A549 (cell line): ENCODE measurements at regions not wholly inside any gene's neighbourhood (a gene's known extent, or its start where the extent isn't known, plus 50 kb on each side); places are given as distances from the start of the nearest gene placed in this dataset.

Experiments used
- ATAC-seq, 2 experiments: fragments of 200-7000 bp in 1 of 2; fragments of >200 bp in 1 of 2; cut with Nextera tagmentation in 1 of 2; cut with Tn5 transposase in 1 of 2; 3 replicates each; pipeline versions ENCODE4 v1.8.0 to v1.9.1; 2018 to 2020; ENCODE audit warnings: mild to moderate bottlenecking in 1 of 2, moderate library complexity in 1 of 2
- CTCF ChIA-PET: fragments of 300-600 bp; sonication (Branson Sonifier 250); formaldehyde crosslinking; extraction: SDS; loops from one replicate; lab custom pipeline; 2021; ENCODE audit warnings: antibody characterized with exemption, inconsistent platforms; lab: Yijun Ruan, JAX
- POLR2A ChIA-PET: fragments of 350-600 bp; formaldehyde crosslinking; extraction: SDS; loops from one replicate; lab custom pipeline; 2021; ENCODE audit warnings: antibody characterized with exemption, inconsistent platforms; lab: Yijun Ruan, JAX
- DNase-seq, 2 experiments: peaks; one replicate each; pipeline versions ENCODE4 v3.0.0 to v3.0.0-alpha.2; 2011 to 2016; ENCODE audit warnings: low read depth in 1 of 2, low spot score in 1 of 2
- FAIRE-seq: peaks from 2 replicates; lab custom pipeline; 2011; peaks lifted over from hg19 to GRCh38; lab: Jason Lieb, UNC
- H3K27ac ChIP-seq, 2 experiments: fragments of >200 bp; sonication (Bioruptor Twin); formaldehyde crosslinking; 3 replicates each; pipeline ENCODE4 v1.5.1; 2016 to 2017
- H3K4me1 ChIP-seq: fragments of >200 bp; sonication (Bioruptor Twin); formaldehyde crosslinking; 3 replicates; pipeline ENCODE4 v1.6.1; 2016
- H3K4me2 ChIP-seq: fragments of >200 bp; sonication (Bioruptor Twin); formaldehyde crosslinking; 3 replicates; pipeline ENCODE4 v1.6.1; 2016
- H3K4me3 ChIP-seq: fragments of >200 bp; sonication (Bioruptor Twin); formaldehyde crosslinking; 3 replicates; pipeline ENCODE4 v1.5.1; 2016
- H3K9me3 ChIP-seq: fragments of >200 bp; sonication (Bioruptor Twin); formaldehyde crosslinking; 3 replicates; pipeline ENCODE4 v1.6.1; 2016
- BCL3 ChIP-seq: fragments of >200 bp; sonication (Bioruptor Twin); formaldehyde crosslinking; IDR thresholded peaks from 3 replicates; pipeline ENCODE4 v1.6.1; 2016
- CHD4 ChIP-seq: fragments of 200-600 bp; sonication (generic); IDR thresholded peaks from 2 replicates; pipeline ENCODE4 v1.6.1; 2016; ENCODE audit warnings: antibody characterized with exemption, mild to moderate bottlenecking, borderline replicate concordance
- FOSL2 ChIP-seq, 2 experiments: fragments of 450-650 bp in 1 of 2; fragments of >200 bp in 1 of 2; sonication (Bioruptor Twin) in 1 of 2; formaldehyde crosslinking; IDR thresholded peaks; 2 replicates each; pipeline versions ENCODE4 v1.5.0 to v1.6.1; 2016 to 2020; ENCODE audit warnings: mild to moderate bottlenecking in 1 of 2, moderate library complexity in 1 of 2
- HOXA7 ChIP-seq: fragments of 250-450 bp; sonication (Bioruptor Pico); IDR thresholded peaks from 2 replicates; pipeline ENCODE4 v1.5.0; 2020; ENCODE audit warnings: mild to moderate bottlenecking, moderate library complexity
- HOXB13 ChIP-seq: fragments of 250-450 bp; sonication (Bioruptor Pico); IDR thresholded peaks from 2 replicates; pipeline ENCODE4 v1.5.0; 2020; ENCODE audit warnings: low read depth, mild to moderate bottlenecking, moderate library complexity
- MAZ ChIP-seq: fragments of 150-350 bp; IDR thresholded peaks from 2 replicates; pipeline ENCODE4 v1.6.1; 2014; ENCODE audit warnings: antibody characterized with exemption, low read depth, low read length, borderline replicate concordance
- MYC ChIP-seq: IDR thresholded peaks from 2 replicates; pipeline ENCODE4 v1.6.1; 2012; ENCODE audit warnings: mild to moderate bottlenecking, inconsistent platforms, low read length, improper control_type of control experiment, borderline replicate concordance
- NFE2L2 ChIP-seq: fragments of 150-350 bp; conservative IDR thresholded peaks from 2 replicates; pipeline ENCODE4 v1.6.1; 2014; ENCODE audit warnings: low read length
- NPAS2 ChIP-seq: fragments of 250-450 bp; sonication (Bioruptor Pico); IDR thresholded peaks from 2 replicates; pipeline ENCODE4 v1.8.0; 2022; ENCODE audit warnings: mild to moderate bottlenecking, moderate library complexity, borderline replicate concordance
- NR3C1 ChIP-seq: fragments of >200 bp; sonication (Bioruptor Twin); formaldehyde crosslinking; IDR thresholded peaks from 3 replicates; pipeline ENCODE4 v1.6.1; 2017
- POLR2AphosphoS2 ChIP-seq: conservative IDR thresholded peaks from 2 replicates; pipeline ENCODE4 v1.6.1; 2012; ENCODE audit warnings: low read length, improper control_type of control experiment, inconsistent platforms
- RARB ChIP-seq: fragments of 250-450 bp; sonication (Bioruptor Pico); IDR thresholded peaks from 2 replicates; pipeline ENCODE4 v1.8.0; 2021; ENCODE audit warnings: mild to moderate bottlenecking, moderate library complexity
- REST ChIP-seq: fragments of 200-600 bp; sonication (generic); IDR thresholded peaks from 2 replicates; pipeline ENCODE4 v1.6.1; 2016; ENCODE audit warnings: antibody characterized with exemption, mild to moderate bottlenecking, moderate library complexity
- TP53 ChIP-seq: fragments of 250-450 bp; sonication (Bioruptor Pico); IDR thresholded peaks from 2 replicates; pipeline ENCODE4 v1.5.0; 2021; ENCODE audit warnings: mild to moderate bottlenecking, moderate library complexity
- USF2 ChIP-seq: fragments of 450-650 bp; IDR thresholded peaks from 2 replicates; pipeline ENCODE4 v1.6.1; 2014; ENCODE audit warnings: antibody characterized with exemption
- ZSCAN20 ChIP-seq: fragments of 250-450 bp; sonication (Bioruptor Pico); IDR thresholded peaks from 2 replicates; pipeline ENCODE4 v1.8.0; 2022; ENCODE audit warnings: mild to moderate bottlenecking, moderate library complexity
- WGBS: methylation state at CpG from one replicate; pipeline ENCODE4 v1.1.6; 2017; ENCODE audit errors: missing lambda C conversion rate; 5-methylcytosine and 5-hydroxymethylcytosine counted together
- TF ChIP-seq, protein P1 (sequence below): fragments of 250-450 bp; sonication (Bioruptor Pico); IDR thresholded peaks from 2 replicates; pipeline ENCODE4 v1.5.0; 2020; ENCODE audit warnings: low read depth, mild to moderate bottlenecking, moderate library complexity
- TF ChIP-seq, protein P2 (sequence below): fragments of >200 bp; sonication (Bioruptor Twin); formaldehyde crosslinking; IDR thresholded peaks from 2 replicates; pipeline ENCODE4 v1.6.1; 2016
- TF ChIP-seq, protein P3 (sequence below): IDR thresholded peaks from 2 replicates; pipeline ENCODE4 v1.6.1; 2012

DNA sequence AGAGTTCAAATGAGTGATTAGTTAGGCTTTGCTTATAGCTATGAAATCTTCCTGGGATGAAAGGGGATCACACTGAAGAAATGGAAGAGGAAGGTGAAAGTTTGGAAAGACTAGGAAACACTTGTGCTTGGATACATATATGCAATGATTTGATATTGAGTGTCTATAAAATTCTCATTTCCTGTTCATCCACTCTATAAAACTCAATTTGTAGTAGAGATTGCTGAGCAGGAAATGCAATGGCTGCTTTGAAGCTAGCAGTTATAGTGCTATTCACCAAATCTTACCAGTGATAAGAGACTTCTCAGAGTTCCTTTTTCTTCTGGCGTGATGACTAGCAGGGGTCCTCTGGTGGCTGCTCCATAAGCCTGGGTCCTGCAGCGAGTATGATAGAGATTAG, 128.1 kb upstream of the HPF1 start:
- no peak overlapping the region for H3K4me2 ChIP-seq
- no peak for ATAC-seq
- H3K4me3 ChIP-seq, result no peak overlapping the region
- TF ChIP-seq ZSCAN20, result no peak
- no peak for TF ChIP-seq HOXB13
- DNase-seq, result no peak
- no peaks in the 10 kb centered on the region for H3K9me3 ChIP-seq
- H3K27ac ChIP-seq, result no peak overlapping the region
- no peaks in the 10 kb centered on the region for H3K4me1 ChIP-seq
- ChIA-PET POLR2A (no interaction called here), CTCF (no interaction called here)
- WGBS, result 57% methylated on average over 2 of the region's 2 CpGs
- no peak for FAIRE-seq

DNA sequence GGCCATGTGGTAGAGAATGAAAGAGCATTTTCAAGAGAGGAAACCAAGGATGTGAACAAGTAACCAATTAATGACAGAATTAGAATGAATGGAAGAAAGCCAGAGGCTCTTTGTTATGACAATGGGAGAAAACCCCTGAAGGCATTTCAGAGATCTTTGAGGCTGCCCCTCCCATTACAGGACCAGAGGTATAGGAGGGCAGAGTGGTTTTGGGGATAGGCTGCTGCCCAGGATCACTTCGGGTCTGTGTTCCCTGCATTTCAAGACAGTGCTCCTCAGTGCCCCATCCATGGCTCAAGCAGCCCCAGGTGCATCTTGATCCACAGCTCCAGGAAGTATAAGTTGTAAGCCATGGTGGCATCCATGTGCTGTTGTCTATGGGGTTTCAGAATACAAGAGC, 124.0 kb upstream of the HPF1 start:
- ATAC-seq (no peak), FAIRE-seq (no peak), DNase-seq (no peak)
- TF ChIP-seq FOSL2 (IDR thresholded peaks at IDR 0.05) (no peak), FOSL2 (CRISPR knock-in tag; IDR thresholded peaks at IDR 0.05) (no peak), RARB (CRISPR knock-in tag) (no peak), USF2 (no peak)
- Histone ChIP-seq H3K4me3 (no peak overlapping the region), H3K4me2 (no peak overlapping the region), H3K9me3 (no peaks in the 10 kb centered on the region), H3K4me1 (no peaks in the 10 kb centered on the region), H3K27ac (no peak overlapping the region)
- 0% methylated on average over 1 of the region's 1 CpG for WGBS
- POLR2A ChIA-PET, result no interaction called here
- CTCF ChIA-PET, result no interaction called here

- DNase-seq, result no peak
- Histone ChIP-seq H3K4me1 (no peaks in the 10 kb centered on the region), H3K4me3 (no peak overlapping the region), H3K27ac (no peak overlapping the region), H3K4me2 (no peak overlapping the region), H3K9me3 (no peaks in the 10 kb centered on the region)
- ChIA-PET POLR2A (no interaction called here), CTCF (no interaction called here)
- no peak for ATAC-seq
- no peak for TF ChIP-seq NPAS2 (CRISPR knock-in tag)
- TF ChIP-seq, protein P1, sequence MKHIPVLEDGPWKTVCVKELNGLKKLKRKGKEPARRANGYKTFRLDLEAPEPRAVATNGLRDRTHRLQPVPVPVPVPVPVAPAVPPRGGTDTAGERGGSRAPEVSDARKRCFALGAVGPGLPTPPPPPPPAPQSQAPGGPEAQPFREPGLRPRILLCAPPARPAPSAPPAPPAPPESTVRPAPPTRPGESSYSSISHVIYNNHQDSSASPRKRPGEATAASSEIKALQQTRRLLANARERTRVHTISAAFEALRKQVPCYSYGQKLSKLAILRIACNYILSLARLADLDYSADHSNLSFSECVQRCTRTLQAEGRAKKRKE (CRISPR knock-in tag), result no peak
- TF ChIP-seq USF2, result no peak
- TF ChIP-seq HOXA7 (CRISPR knock-in tag), result no peak
- TF ChIP-seq NFE2L2, result no peak
- no peak for TF ChIP-seq MAZ
- no peak for TF ChIP-seq POLR2AphosphoS2
- TF ChIP-seq, protein P2, sequence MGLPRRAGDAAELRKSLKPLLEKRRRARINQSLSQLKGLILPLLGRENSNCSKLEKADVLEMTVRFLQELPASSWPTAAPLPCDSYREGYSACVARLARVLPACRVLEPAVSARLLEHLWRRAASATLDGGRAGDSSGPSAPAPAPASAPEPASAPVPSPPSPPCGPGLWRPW, result no peak
- TF ChIP-seq, protein P3, sequence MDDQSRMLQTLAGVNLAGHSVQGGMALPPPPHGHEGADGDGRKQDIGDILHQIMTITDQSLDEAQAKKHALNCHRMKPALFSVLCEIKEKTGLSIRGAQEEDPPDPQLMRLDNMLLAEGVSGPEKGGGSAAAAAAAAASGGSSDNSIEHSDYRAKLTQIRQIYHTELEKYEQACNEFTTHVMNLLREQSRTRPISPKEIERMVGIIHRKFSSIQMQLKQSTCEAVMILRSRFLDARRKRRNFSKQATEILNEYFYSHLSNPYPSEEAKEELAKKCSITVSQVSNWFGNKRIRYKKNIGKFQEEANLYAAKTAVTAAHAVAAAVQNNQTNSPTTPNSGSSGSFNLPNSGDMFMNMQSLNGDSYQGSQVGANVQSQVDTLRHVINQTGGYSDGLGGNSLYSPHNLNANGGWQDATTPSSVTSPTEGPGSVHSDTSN, result no peak
- no peak for TF ChIP-seq CHD4
- no peak for TF ChIP-seq MYC
- no peak for TF ChIP-seq BCL3
- no peak for TF ChIP-seq REST
- no peak for TF ChIP-seq NR3C1
- TF ChIP-seq TP53, result no peak
- 49% methylated on average over 3 of the region's 3 CpGs for WGBS
- FAIRE-seq, result no peak
These were observed 112.8 kb upstream of the HPF1 start for GRCh38 chr4:169870507-169870906.
